HG02884 (cell line): ENCODE measurements at regions not wholly inside any gene's neighbourhood (a gene's known extent, or its start where the extent isn't known, plus 50 kb on each side); places are given as distances from the start of the nearest gene placed in this dataset.
"Not testable (repeated sequence)": the region's sequence is repeated elsewhere in the genome, so short reads cannot be mapped to it uniquely, and the experiment has no call there.

Source experiments
- ATAC-seq: cut with Tn5 transposase; IDR thresholded peaks from one replicate; pipeline ENCODE4 v1.9.1; 2021; ENCODE audit warnings: mild to moderate bottlenecking, moderate library complexity; ENCODE audit not compliant: unreplicated experiment

DNA sequence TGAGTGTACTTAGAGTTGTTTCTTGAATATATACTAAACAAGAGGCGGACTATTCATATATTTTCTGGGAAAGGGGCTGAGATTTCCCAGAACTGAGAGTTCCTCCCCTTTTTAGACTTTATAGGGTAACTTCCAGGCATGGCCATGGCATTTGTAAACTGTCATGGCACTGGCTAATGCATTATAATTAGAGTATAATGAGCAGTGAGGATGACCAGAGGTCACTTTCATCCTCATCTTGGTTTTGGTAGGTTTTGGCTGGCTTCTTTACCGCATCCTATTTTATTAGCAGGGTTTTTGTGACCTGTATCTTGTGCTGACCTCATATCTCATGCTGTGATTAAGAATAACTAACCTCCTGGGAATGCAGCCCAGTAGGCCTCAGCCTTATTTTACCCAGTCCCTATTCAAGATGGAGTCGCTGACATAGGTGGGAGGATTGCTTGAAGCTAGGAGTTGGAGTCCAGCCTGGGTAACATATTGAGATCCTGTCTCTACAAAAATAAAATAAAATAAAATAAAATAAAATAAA, 91.4 kb downstream of the MOBP start:
- ATAC-seq, result no peak

GRCh38 chr3:39559543-39559942, 92.1 kb downstream of the MOBP start:
- ATAC-seq, result no peak

- ATAC-seq, result no peak
Observed at GRCh38 chr3:39568508-39568907, 101.0 kb downstream of the MOBP start.

DNA sequence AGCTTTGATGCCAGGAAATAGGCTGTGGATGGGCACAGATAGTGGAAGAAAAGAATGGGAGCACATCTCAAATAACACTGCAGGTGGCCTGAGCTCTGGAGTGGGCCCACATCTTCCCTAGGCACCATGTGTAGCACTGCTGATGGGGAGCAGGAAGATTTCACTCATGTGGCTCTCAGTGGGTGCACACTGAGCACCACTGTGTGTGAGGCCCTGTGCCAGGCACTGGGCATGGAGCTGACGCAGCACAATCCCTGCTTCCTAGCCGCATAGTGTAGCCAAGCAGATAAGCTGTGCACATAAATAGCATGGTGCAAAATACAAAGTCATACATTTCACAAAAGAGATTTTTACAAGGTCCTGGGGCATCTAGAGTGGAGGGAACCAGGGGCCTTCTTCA, 101.6 kb downstream of the MOBP start:
- ATAC-seq, result no peak

DNA sequence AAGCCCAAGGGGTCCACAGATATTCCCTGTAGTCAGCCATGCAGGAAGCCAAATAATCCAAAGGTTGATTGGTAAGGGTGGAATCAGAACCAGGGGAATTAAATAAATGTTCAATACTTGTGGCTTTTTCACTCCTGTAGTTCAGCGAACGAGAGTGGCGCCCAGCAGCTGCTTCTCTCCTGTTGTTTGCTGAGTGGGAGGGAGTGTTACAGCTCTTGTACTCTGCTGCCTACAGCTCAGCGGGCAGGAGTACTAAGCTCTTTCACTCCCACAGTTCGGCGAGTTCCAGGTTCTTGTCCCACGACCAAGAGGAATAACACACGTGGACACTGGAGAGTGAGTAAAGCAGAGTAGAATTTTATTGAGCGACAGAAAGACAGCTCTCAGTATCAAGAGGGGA, 105.9 kb downstream of the MOBP start:
- no peak for ATAC-seq

- no peak for ATAC-seq
Observed at GRCh38 chr3:39577541-39577940, 110.1 kb downstream of the MOBP start.

- ATAC-seq, result not testable (repeated sequence)
Observed at GRCh38 chr3:39586215-39586614, 118.7 kb downstream of the MOBP start.

- no peak for ATAC-seq
Observed at GRCh38 chr3:39587113-39587512, 119.6 kb downstream of the MOBP start.

DNA sequence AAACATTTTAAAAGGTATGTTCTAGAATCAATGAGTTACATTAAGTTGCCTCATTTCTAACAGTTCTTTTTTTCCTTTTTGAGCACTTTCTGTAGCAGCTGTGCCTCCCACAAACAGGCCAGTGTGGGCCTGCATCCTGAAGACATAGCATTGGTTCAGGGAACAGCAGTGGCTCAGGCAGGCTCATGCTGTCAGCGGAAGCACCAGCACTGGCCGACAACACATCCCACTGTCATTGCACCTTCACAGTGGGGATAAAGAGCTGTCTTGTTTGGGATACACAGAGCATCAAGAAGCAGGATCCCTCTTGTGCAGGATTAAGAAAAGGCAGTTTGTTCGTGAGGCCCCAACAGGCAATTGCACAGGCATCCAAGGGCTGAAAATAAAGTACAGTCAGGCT, 123.3 kb downstream of the MOBP start:
- no peak for ATAC-seq

DNA sequence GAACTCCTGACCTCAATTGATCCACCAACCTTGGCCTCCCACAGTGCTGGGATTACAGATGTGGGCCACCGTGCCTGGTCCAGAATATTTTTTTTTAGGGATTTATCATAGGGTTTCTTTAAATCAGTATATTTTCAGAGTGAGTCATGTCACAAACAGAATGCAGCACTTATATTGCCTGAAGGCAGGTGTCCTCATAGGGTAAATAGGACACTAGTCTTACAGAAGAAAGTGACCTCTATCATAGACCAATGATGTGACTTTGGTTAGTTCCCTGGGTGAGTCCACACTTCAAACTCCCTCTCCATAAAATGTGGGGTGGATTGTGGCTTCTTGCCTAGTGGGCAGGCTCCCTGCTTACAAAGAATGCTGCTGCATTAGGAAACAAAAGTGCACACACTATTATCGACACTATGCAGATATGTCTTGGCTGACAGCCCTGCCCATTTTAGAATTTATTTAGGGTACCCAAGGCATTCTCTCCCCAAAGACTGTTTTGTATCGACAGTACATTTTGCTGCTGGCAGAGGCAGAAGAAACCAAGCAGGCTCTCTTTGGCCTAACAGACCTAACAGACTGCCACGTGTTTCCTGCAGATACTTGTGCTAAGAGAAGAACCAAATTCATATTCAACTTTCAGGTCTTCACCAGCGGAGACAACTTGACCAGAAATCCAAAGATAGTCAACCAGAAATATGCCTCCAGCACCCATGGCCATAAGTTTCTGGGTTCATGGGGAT, 125.0 kb downstream of the MOBP start:
- no peak for ATAC-seq

DNA sequence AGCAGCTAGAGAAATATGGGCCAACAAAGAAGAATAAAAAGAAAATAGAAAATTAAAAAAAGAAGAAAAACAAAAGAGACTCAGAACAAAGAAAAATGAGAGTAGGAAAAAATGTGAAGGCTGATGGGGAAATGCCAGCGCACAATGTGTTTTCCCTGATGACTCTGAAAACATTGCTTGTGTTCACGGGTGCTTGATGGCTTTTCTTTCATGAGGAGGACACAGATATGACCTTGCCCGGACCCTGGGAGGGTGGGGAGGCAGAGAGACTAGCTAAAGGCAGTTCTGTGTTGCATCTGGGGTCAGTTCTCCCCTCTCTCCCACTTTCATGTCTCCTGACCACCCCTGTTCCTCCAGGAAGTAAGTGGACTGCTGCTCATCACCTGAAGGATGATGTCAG, 125.9 kb downstream of the MOBP start:
- no peak for ATAC-seq

DNA sequence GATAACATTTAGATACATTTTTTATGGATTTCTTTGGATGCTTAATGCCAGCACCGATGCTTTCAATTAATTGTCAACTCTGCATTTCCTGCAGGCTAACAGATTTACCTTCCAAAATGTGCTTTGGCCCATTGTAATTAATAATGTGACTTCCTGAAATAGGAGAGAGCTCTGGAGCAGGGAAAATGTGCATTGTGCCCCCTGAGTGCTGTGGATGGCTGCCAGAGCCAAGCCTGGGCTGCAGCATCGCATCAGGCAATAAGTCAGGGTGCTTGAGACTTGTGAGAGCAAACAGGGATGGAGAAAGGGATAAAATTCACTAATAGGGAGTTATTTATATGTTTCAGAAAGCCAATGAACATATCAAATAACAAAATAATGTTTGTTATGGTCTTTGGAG, 133.8 kb downstream of the MOBP start:
- ATAC-seq, result no peak

GRCh38 chr3:39605837-39606236, 138.4 kb downstream of the MOBP start:
- ATAC-seq, result no peak

DNA sequence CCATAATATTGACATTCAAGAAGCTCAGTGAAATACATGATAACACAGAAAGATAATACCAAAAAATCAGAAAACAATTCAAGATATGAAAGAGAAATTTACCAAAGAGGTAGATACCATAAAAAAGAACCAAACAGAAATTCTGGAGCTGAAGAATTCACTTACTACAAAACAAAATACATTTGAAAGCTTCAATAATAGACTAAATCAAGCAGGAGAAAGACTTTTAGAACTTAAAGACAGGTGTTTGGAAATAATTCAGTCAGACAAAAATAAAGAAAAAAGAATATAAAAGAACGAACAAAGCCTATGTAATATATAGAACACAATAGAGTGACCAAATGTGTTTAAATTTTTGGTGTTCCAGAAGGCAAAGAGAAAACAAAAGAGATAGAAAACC, 158.7 kb downstream of the MOBP start:
- no peak for ATAC-seq

GRCh38 chr3:39631136-39631535, 163.7 kb downstream of the MOBP start:
- ATAC-seq, result no peak

DNA sequence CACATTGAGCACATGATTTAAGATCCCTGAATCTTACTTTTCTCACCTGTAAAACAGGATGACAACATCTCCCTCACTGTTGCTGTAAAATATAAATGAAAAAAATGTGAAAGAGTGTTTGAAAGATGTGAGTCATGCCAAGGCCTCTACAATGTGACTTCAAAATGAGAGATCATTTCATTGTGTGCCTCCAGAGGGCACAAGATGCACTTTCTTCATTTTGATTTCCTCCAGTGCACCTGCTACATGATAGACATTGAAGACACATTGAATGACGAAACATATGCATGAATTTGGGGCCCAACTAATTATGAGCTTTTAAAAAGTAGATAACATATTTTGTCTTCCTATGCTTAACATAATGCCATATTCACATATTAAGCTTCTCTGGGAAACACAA, 170.3 kb downstream of the MOBP start:
- no peak for ATAC-seq

DNA sequence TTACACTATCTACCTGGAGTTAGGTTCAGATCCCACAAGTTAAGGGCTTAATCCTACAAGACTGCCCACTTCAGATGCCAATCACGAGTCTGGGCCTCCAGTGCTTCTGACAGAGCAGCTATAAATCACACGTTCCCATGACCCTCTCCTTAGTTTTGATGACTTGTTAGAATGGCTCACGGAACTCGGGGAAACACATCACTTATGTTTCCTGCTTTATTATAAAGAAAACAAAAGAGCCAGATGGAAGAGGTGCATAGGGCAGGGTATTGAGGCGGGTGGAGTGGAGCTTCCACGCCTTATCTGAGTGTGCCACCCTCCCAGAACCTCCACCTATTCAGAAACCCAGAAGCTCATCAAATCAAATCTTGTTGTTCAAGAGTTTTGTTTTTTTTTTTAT, 170.8 kb downstream of the MOBP start:
- no peak for ATAC-seq

DNA sequence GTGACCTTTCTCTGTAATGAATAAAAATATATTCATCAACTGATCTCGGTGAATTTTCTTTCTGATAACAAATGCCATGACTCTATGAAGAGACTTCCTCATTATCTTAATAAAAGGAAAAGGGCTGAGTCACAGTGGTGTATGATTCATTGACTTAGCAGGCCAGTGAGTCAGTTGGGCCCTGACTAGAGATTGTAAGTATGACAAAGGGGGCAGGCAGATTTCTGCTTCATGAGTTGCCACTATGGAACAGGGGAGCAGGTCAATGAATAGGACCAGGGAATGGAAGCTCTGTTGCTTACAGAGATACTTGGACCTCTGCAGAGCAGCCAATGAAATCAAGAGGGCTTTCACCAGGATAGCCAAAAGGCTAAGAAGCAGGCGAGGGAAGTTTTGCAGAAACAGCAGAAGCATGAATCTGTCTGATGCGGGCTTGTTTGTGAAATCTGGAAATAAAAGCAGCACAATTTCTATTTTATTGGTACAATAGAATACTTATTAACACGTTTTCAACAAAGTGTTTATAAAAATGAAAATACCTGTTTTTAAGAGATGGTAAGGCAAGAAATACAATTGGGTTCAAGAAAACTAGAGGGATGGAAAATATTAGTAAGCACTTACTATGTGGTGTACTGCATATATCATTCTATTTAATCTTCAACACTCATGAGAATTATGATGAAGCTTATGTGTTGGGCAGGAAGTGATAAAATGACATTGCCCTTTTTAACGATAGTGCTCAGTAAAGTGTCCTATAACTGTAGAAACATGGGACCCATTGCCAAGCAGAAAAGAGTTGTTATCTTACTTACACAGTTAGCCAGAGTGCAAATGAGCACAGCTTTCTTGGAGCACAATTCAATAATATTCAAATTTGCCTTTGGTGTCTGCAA, 169.8 kb upstream of the MYRIP start:
- no peak for ATAC-seq

GRCh38 chr3:39641274-39641673, 168.1 kb upstream of the MYRIP start:
- no peak for ATAC-seq

DNA sequence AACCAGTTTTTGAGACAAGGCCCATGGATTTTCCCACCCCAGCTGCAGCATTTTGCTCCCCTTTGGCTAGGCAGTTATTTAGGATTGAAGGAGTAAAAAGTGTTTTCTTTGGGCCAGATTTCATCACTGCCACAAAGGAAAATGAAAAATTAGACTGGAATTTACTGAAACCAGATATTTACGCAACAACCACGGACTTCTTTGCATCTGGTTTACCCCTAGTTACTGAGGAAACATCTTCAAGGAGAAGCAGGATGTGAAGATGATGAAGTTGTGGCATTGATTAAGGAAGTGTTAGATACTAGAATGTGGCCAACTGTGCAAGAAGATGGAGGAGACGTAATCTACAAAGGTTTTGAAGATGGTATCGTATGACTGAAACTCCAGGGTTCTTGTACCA, 165.2 kb upstream of the MYRIP start:
- no peak for ATAC-seq

DNA sequence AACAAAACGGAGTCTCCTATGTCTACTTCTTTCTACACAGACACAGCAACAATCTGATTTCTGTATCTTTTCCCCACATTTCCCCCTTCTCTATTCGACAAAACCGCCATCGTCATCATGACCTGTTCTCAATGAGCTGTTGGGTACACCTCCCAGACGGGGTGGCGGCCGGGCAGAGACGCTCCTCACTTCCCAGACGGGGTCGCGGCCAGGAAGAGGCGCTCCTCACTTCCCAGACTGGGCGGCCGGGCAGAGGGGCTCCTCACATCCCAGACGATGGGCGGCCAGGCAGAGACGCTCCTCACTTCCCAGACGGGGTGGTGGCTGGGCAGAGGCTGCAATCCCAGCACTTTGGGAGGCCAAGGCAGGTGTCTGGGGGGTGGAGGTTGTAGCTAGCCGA, 158.2 kb upstream of the MYRIP start:
- ATAC-seq, result not testable (repeated sequence)
